Tibial nerve (tissue), 4 donors: ENCODE measurements at regions not wholly inside any gene's neighbourhood (a gene's known extent, or its start where the extent isn't known, plus 50 kb on each side); places are given as distances from the start of the nearest gene placed in this dataset.

Source experiments
- DNase-seq, 2 donors: peaks; one replicate each; pipeline ENCODE4 v3.0.0-alpha.2; 2019; ENCODE audit warnings: low spot score in 2 of 2
- H3K27ac ChIP-seq, 4 donors: fragments of 200-600 bp; sonication (generic) in 3 of 4; one replicate each; pipeline ENCODE4 v1.5.1; 2017 to 2019; ENCODE audit warnings: mild to moderate bottlenecking in 1 of 4
- H3K27me3 ChIP-seq, 2 donors: fragments of 200-600 bp; sonication (generic) in 1 of 2; one replicate each; pipeline versions ENCODE4 v1.5.1 to v1.6.0; 2017 to 2019
- H3K36me3 ChIP-seq, 3 donors: fragments of 200-600 bp; sonication (generic); one replicate each; pipeline ENCODE4 v1.5.1; 2018 to 2019
- H3K4me1 ChIP-seq, 4 donors: fragments of 200-600 bp; sonication (generic) in 3 of 4; one replicate each; pipeline ENCODE4 v1.5.1; 2017 to 2019
- H3K4me3 ChIP-seq, 4 donors: fragments of 200-600 bp; sonication (generic) in 3 of 4; one replicate each; pipeline ENCODE4 v1.5.1; 2017 to 2019; ENCODE audit warnings: mild to moderate bottlenecking in 1 of 4, moderate library complexity in 1 of 4
- H3K9me3 ChIP-seq, 4 donors: fragments of 200-600 bp; sonication (generic) in 3 of 4; one replicate each; pipeline ENCODE4 v1.5.1; 2017 to 2019
- CTCF ChIP-seq, 5 experiments: fragments of 200-600 bp in 3 of 5; fragments of 450-650 bp in 2 of 5; sonication (generic) in 3 of 5; IDR thresholded peaks; one replicate each; pipeline ENCODE4 v1.5.1; 2016 to 2019; ENCODE audit warnings: antibody characterized with exemption in 5 of 5, mild to moderate bottlenecking in 3 of 5, moderate library complexity in 2 of 5
- EP300 ChIP-seq, 2 donors: sonication (generic); formaldehyde crosslinking; IDR thresholded peaks; one replicate each; pipeline ENCODE4 v1.6.1; 2017; ENCODE audit warnings: antibody characterized with exemption in 2 of 2, mild to moderate bottlenecking in 1 of 2
- POLR2A ChIP-seq, 2 donors: fragments of 450-650 bp; IDR thresholded peaks; one replicate each; pipeline ENCODE4 v1.6.1; 2017; ENCODE audit warnings: antibody characterized with exemption in 2 of 2, mild to moderate bottlenecking in 2 of 2, moderate library complexity in 2 of 2
- WGBS, 2 donors: methylation state at CpG; one replicate each; pipeline ENCODE4 v1.1.5; 2018; 5-methylcytosine and 5-hydroxymethylcytosine counted together

- TF ChIP-seq EP300 (IDR thresholded peaks at IDR 0.05): no peak
- no peak for TF ChIP-seq CTCF (IDR thresholded peaks at IDR 0.05)
- TF ChIP-seq POLR2A (IDR thresholded peaks at IDR 0.05): no peak
- Histone ChIP-seq H3K4me1 (no peaks in the 10 kb centered on the region), H3K36me3 (no peaks in the 10 kb centered on the region), H3K27ac (no peak overlapping the region), H3K27me3 (no peaks in the 10 kb centered on the region), H3K9me3 (no peaks in the 10 kb centered on the region), H3K4me3 (no peak overlapping the region)
- no peak for DNase-seq
- 65% methylated on average over 1 of the region's 1 CpG for WGBS, 2 donors
These were observed 88.4 kb upstream of the TBC1D5 start for GRCh38 chr3:17830788-17831187.

- no peaks in the 10 kb centered on the region for H3K36me3 ChIP-seq
- DNase-seq: no peak
- WGBS, 2 donors: 88 to 93% methylated on average over 3 of the region's 3 CpGs
- no peaks in the 10 kb centered on the region for H3K9me3 ChIP-seq
- TF ChIP-seq CTCF (IDR thresholded peaks at IDR 0.05) (no peak), POLR2A (IDR thresholded peaks at IDR 0.05) (no peak)
- H3K4me3 ChIP-seq: no peak overlapping the region
- no peak overlapping the region for H3K27ac ChIP-seq
- H3K27me3 ChIP-seq: no peaks in the 10 kb centered on the region
- H3K4me1 ChIP-seq: no peaks in the 10 kb centered on the region
These were observed 86.0 kb upstream of the TBC1D5 start for GRCh38 chr3:17828388-17828787.

- Histone ChIP-seq H3K4me3 (no peak overlapping the region), H3K27me3 (no peaks in the 10 kb centered on the region), H3K9me3 (no peaks in the 10 kb centered on the region), H3K36me3 (no peaks in the 10 kb centered on the region), H3K27ac (no peak overlapping the region), H3K4me1 (no peaks in the 10 kb centered on the region)
- 80 to 84% methylated on average over 3 of the region's 3 CpGs for WGBS, 2 donors
- no peak for TF ChIP-seq CTCF (IDR thresholded peaks at IDR 0.05)
- no peak for TF ChIP-seq POLR2A (IDR thresholded peaks at IDR 0.05)
- no peak for TF ChIP-seq EP300 (IDR thresholded peaks at IDR 0.05)
- DNase-seq: no peak
These were observed 82.9 kb upstream of the TBC1D5 start for GRCh38 chr3:17825298-17825697.

- Histone ChIP-seq H3K9me3 (no peaks in the 10 kb centered on the region), H3K27ac (no peak overlapping the region), H3K4me3 (no peak overlapping the region), H3K27me3 (no peaks in the 10 kb centered on the region), H3K36me3 (no peaks in the 10 kb centered on the region), H3K4me1 (no peaks in the 10 kb centered on the region)
- no peak for TF ChIP-seq EP300 (IDR thresholded peaks at IDR 0.05)
- TF ChIP-seq CTCF (IDR thresholded peaks at IDR 0.05): no peak
- TF ChIP-seq POLR2A (IDR thresholded peaks at IDR 0.05): no peak
- DNase-seq: no peak
These were observed 81.4 kb upstream of the TBC1D5 start for GRCh38 chr3:17823816-17824215.

GRCh38 chr3:17823036-17823435 lies 80.6 kb upstream of the TBC1D5 start:
- TF ChIP-seq POLR2A (IDR thresholded peaks at IDR 0.05) (no peak), EP300 (IDR thresholded peaks at IDR 0.05) (no peak), CTCF (IDR thresholded peaks at IDR 0.05) (no peak)
- Histone ChIP-seq H3K4me3 (no peak overlapping the region), H3K9me3 (no peaks in the 10 kb centered on the region), H3K27me3 (no peaks in the 10 kb centered on the region), H3K27ac (no peak overlapping the region), H3K36me3 (no peaks in the 10 kb centered on the region), H3K4me1 (no peaks in the 10 kb centered on the region)
- DNase-seq: no peak
- 67 to 74% methylated on average over 4 of the region's 4 CpGs for WGBS, 2 donors
